GM23338 (cell line): ENCODE measurements at regions not wholly inside any gene's neighbourhood (a gene's known extent, or its start where the extent isn't known, plus 50 kb on each side); places are given as distances from the start of the nearest gene placed in this dataset.

Experiments
- EZH2 ChIP-seq: fragments of 200-600 bp; sonication (generic); IDR thresholded peaks from one replicate; pipeline ENCODE4 v1.8.0; 2017; ENCODE audit warnings: antibody characterized with exemption, mild to moderate bottlenecking, low read depth; ENCODE audit not compliant: unreplicated experiment
- EZH2phosphoT487 ChIP-seq: fragments of 200-600 bp; sonication (generic); IDR thresholded peaks from one replicate; pipeline ENCODE4 v1.8.1; 2018; ENCODE audit warnings: antibody characterized with exemption; ENCODE audit not compliant: unreplicated experiment
- JUNB ChIP-seq: IDR thresholded peaks from one replicate; pipeline ENCODE4 v1.6.1; 2016; ENCODE audit warnings: antibody characterized with exemption; ENCODE audit not compliant: unreplicated experiment
- STAT1 ChIP-seq: IDR thresholded peaks from one replicate; pipeline ENCODE4 v1.6.1; 2016; ENCODE audit warnings: antibody characterized with exemption; ENCODE audit not compliant: unreplicated experiment
- ZNF331 ChIP-seq: fragments of 250-450 bp; sonication (Bioruptor Pico); IDR thresholded peaks from 2 replicates; pipeline ENCODE4 v1.5.0; 2020; ENCODE audit warnings: low read depth, mild to moderate bottlenecking, moderate library complexity
- TF ChIP-seq, protein P1 (sequence below): fragments of 250-450 bp; sonication (Bioruptor Pico); IDR thresholded peaks from 2 replicates; pipeline ENCODE4 v1.5.0; 2020; ENCODE audit warnings: mild to moderate bottlenecking, moderate library complexity
- TF ChIP-seq, protein P2 (sequence below): IDR thresholded peaks from one replicate; pipeline ENCODE4 v1.6.1; 2018; ENCODE audit warnings: antibody characterized with exemption; ENCODE audit not compliant: unreplicated experiment
- TF ChIP-seq, protein P3 (sequence below): IDR thresholded peaks from 2 replicates; pipeline ENCODE4 v1.6.1; 2016; ENCODE audit warnings: antibody characterized with exemption

DNA sequence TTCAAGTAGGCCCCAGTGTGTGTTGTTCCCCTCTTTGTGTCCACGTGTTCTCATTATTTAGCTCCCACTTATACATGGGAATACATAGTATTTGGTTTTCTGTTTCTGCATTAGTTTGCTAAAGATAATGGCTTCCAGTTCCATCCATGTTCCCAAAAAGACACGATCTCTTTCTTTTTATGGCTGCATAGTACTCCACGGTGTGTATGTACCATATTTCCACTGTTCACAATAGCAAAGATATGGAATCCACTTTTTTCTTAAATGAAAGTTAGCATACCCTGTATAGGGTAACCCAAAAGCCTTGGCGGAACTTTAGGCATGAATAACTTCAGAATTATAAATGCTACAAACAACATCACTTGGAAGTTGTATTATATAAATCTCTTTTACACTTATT lies 83.4 kb upstream of the NDUFV2 start (continued):
- TF ChIP-seq, protein P1, sequence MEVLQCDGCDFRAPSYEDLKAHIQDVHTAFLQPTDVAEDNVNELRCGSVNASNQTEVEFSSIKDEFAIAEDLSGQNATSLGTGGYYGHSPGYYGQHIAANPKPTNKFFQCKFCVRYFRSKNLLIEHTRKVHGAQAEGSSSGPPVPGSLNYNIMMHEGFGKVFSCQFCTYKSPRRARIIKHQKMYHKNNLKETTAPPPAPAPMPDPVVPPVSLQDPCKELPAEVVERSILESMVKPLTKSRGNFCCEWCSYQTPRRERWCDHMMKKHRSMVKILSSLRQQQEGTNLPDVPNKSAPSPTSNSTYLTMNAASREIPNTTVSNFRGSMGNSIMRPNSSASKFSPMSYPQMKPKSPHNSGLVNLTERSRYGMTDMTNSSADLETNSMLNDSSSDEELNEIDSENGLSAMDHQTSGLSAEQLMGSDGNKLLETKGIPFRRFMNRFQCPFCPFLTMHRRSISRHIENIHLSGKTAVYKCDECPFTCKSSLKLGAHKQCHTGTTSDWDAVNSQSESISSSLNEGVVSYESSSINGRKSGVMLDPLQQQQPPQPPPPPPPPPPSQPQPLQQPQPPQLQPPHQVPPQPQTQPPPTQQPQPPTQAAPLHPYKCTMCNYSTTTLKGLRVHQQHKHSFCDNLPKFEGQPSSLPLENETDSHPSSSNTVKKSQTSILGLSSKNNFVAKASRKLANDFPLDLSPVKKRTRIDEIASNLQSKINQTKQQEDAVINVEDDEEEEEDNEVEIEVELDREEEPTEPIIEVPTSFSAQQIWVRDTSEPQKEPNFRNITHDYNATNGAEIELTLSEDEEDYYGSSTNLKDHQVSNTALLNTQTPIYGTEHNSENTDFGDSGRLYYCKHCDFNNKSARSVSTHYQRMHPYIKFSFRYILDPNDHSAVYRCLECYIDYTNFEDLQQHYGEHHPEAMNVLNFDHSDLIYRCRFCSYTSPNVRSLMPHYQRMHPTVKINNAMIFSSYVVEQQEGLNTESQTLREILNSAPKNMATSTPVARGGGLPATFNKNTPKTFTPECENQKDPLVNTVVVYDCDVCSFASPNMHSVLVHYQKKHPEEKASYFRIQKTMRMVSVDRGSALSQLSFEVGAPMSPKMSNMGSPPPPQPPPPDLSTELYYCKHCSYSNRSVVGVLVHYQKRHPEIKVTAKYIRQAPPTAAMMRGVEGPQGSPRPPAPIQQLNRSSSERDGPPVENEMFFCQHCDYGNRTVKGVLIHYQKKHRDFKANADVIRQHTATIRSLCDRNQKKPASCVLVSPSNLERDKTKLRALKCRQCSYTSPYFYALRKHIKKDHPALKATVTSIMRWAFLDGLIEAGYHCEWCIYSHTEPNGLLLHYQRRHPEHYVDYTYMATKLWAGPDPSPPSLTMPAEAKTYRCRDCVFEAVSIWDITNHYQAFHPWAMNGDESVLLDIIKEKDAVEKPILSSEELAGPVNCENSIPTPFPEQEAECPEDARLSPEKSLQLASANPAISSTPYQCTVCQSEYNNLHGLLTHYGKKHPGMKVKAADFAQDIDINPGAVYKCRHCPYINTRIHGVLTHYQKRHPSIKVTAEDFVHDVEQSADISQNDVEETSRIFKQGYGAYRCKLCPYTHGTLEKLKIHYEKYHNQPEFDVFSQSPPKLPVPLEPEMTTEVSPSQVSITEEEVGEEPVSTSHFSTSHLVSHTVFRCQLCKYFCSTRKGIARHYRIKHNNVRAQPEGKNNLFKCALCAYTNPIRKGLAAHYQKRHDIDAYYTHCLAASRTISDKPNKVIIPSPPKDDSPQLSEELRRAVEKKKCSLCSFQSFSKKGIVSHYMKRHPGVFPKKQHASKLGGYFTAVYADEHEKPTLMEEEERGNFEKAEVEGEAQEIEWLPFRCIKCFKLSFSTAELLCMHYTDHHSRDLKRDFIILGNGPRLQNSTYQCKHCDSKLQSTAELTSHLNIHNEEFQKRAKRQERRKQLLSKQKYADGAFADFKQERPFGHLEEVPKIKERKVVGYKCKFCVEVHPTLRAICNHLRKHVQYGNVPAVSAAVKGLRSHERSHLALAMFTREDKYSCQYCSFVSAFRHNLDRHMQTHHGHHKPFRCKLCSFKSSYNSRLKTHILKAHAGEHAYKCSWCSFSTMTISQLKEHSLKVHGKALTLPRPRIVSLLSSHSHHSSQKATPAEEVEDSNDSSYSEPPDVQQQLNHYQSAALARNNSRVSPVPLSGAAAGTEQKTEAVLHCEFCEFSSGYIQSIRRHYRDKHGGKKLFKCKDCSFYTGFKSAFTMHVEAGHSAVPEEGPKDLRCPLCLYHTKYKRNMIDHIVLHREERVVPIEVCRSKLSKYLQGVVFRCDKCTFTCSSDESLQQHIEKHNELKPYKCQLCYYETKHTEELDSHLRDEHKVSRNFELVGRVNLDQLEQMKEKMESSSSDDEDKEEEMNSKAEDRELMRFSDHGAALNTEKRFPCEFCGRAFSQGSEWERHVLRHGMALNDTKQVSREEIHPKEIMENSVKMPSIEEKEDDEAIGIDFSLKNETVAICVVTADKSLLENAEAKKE (CRISPR knock-in tag) = no peak
- TF ChIP-seq, protein P2, sequence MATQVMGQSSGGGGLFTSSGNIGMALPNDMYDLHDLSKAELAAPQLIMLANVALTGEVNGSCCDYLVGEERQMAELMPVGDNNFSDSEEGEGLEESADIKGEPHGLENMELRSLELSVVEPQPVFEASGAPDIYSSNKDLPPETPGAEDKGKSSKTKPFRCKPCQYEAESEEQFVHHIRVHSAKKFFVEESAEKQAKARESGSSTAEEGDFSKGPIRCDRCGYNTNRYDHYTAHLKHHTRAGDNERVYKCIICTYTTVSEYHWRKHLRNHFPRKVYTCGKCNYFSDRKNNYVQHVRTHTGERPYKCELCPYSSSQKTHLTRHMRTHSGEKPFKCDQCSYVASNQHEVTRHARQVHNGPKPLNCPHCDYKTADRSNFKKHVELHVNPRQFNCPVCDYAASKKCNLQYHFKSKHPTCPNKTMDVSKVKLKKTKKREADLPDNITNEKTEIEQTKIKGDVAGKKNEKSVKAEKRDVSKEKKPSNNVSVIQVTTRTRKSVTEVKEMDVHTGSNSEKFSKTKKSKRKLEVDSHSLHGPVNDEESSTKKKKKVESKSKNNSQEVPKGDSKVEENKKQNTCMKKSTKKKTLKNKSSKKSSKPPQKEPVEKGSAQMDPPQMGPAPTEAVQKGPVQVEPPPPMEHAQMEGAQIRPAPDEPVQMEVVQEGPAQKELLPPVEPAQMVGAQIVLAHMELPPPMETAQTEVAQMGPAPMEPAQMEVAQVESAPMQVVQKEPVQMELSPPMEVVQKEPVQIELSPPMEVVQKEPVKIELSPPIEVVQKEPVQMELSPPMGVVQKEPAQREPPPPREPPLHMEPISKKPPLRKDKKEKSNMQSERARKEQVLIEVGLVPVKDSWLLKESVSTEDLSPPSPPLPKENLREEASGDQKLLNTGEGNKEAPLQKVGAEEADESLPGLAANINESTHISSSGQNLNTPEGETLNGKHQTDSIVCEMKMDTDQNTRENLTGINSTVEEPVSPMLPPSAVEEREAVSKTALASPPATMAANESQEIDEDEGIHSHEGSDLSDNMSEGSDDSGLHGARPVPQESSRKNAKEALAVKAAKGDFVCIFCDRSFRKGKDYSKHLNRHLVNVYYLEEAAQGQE = no peak
- TF ChIP-seq EZH2 (no peak), JUNB (no peak), EZH2phosphoT487 (no peak), ZNF331 (no peak), STAT1 (no peak)
- TF ChIP-seq, protein P3, sequence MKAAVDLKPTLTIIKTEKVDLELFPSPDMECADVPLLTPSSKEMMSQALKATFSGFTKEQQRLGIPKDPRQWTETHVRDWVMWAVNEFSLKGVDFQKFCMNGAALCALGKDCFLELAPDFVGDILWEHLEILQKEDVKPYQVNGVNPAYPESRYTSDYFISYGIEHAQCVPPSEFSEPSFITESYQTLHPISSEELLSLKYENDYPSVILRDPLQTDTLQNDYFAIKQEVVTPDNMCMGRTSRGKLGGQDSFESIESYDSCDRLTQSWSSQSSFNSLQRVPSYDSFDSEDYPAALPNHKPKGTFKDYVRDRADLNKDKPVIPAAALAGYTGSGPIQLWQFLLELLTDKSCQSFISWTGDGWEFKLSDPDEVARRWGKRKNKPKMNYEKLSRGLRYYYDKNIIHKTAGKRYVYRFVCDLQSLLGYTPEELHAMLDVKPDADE = no peak
